H9 (cell line): ENCODE measurements at regions not wholly inside any gene's neighbourhood (a gene's known extent, or its start where the extent isn't known, plus 50 kb on each side); places are given as distances from the start of the nearest gene placed in this dataset.

Source experiments
- DNase-seq: peaks from one replicate; pipeline ENCODE4 v3.0.0-alpha.2; 2017
- H2AFZ ChIP-seq: one replicate; pipeline ENCODE4 v1.6.1; 2013; ENCODE audit warnings: mild to moderate bottlenecking, low read length, control low read depth, moderate library complexity
- H2AK5ac ChIP-seq: 2 replicates; pipeline ENCODE4 v1.6.1; 2013; ENCODE audit warnings: low read length, control low read depth, mixed read lengths; ENCODE audit not compliant: insufficient read length
- H2BK120ac ChIP-seq: one replicate; pipeline ENCODE4 v1.6.1; 2013; ENCODE audit warnings: low read depth, mild to moderate bottlenecking, low read length, control low read depth, inconsistent platforms; ENCODE audit not compliant: poor library complexity, severe bottlenecking
- H2BK12ac ChIP-seq: 2 replicates; pipeline ENCODE4 v1.6.1; 2013; ENCODE audit warnings: low read length, control low read depth, mixed read lengths, low read depth; ENCODE audit not compliant: insufficient read length
- H2BK15ac ChIP-seq: 2 replicates; pipeline ENCODE4 v1.6.1; 2013; ENCODE audit warnings: low read depth, low read length, control low read depth
- H2BK20ac ChIP-seq: one replicate; pipeline ENCODE4 v1.6.1; 2013; ENCODE audit warnings: low read depth, mild to moderate bottlenecking, low read length, control low read depth, inconsistent platforms; ENCODE audit not compliant: poor library complexity, severe bottlenecking
- H2BK5ac ChIP-seq: 2 replicates; pipeline ENCODE4 v1.6.1; 2013; ENCODE audit warnings: low read length, control low read depth, mixed read lengths; ENCODE audit not compliant: insufficient read length
- H3K14ac ChIP-seq: 2 replicates; pipeline ENCODE4 v1.6.1; 2013; ENCODE audit warnings: low read length, control low read depth; ENCODE audit not compliant: insufficient read depth
- H3K18ac ChIP-seq: 2 replicates; pipeline ENCODE4 v1.6.1; 2013; ENCODE audit warnings: low read depth, mild to moderate bottlenecking, mixed read lengths, low read length, control low read depth; ENCODE audit not compliant: insufficient read length
- H3K23ac ChIP-seq: 2 replicates; pipeline ENCODE4 v1.6.1; 2013; ENCODE audit warnings: low read length, control low read depth, mixed read lengths, low read depth; ENCODE audit not compliant: insufficient read length
- H3K23me2 ChIP-seq: 2 replicates; pipeline ENCODE4 v1.6.1; 2013; ENCODE audit warnings: low read depth, mild to moderate bottlenecking, mixed read lengths, low read length, control low read depth; ENCODE audit not compliant: insufficient read length, poor library complexity, severe bottlenecking
- H3K27ac ChIP-seq: 2 replicates; pipeline ENCODE4 v1.5.1; 2013; ENCODE audit warnings: low read length, control low read depth, mixed read lengths, low read depth; ENCODE audit not compliant: insufficient read length
- H3K27me3 ChIP-seq: 2 replicates; pipeline ENCODE4 v1.6.1; 2013; ENCODE audit warnings: low read length, control low read depth, inconsistent platforms; ENCODE audit not compliant: insufficient read depth
- H3K4ac ChIP-seq: 2 replicates; pipeline ENCODE4 v1.6.1; 2013; ENCODE audit warnings: low read depth, mild to moderate bottlenecking, control low read depth, inconsistent platforms, low read length, moderate library complexity
- H3K4me1 ChIP-seq: 2 replicates; pipeline ENCODE4 v1.6.1; 2013; ENCODE audit warnings: low read length, control low read depth, inconsistent platforms; ENCODE audit not compliant: insufficient read depth
- H3K4me2 ChIP-seq: 2 replicates; pipeline ENCODE4 v1.6.1; 2013; ENCODE audit warnings: low read length, control low read depth, mixed read lengths; ENCODE audit not compliant: insufficient read length, insufficient read depth
- H3K56ac ChIP-seq: 2 replicates; pipeline ENCODE4 v1.6.1; 2013; ENCODE audit warnings: low read depth, mild to moderate bottlenecking, mixed read lengths, low read length, control low read depth; ENCODE audit not compliant: insufficient read length
- H3K79me1 ChIP-seq: 2 replicates; pipeline ENCODE4 v1.6.1; 2013; ENCODE audit warnings: low read depth, mild to moderate bottlenecking, moderate library complexity, low read length, control low read depth, inconsistent platforms; ENCODE audit not compliant: insufficient read depth, poor library complexity, severe bottlenecking
- H3K79me2 ChIP-seq: 2 replicates; pipeline ENCODE4 v1.6.1; 2013; ENCODE audit warnings: low read length, control low read depth, inconsistent platforms; ENCODE audit not compliant: insufficient read depth
- H3K9ac ChIP-seq: 2 replicates; pipeline ENCODE4 v1.6.1; 2013; ENCODE audit warnings: low read length, control low read depth, mixed read lengths; ENCODE audit not compliant: insufficient read length; ENCODE audit errors: extremely low read depth
- H3K9me3 ChIP-seq: one replicate; pipeline ENCODE4 v1.6.1; 2013; ENCODE audit warnings: low read depth, low read length, inconsistent platforms; ENCODE audit not compliant: control insufficient read depth
- H3T11ph ChIP-seq: one replicate; pipeline ENCODE4 v1.6.1; 2013; ENCODE audit warnings: mild to moderate bottlenecking, low read length, control low read depth, inconsistent platforms
- H4K20me1 ChIP-seq: one replicate; pipeline ENCODE4 v1.6.1; 2013; ENCODE audit not compliant: control insufficient read depth, insufficient read length, insufficient read depth
- H4K5ac ChIP-seq: 2 replicates; pipeline ENCODE4 v1.6.1; 2013; ENCODE audit warnings: low read depth, mild to moderate bottlenecking, mixed read lengths, low read length, control low read depth; ENCODE audit not compliant: insufficient read length
- H4K8ac ChIP-seq: replicated peaks from 2 replicates; pipeline ENCODE4 v1.6.1; 2013; ENCODE audit warnings: low read length, control low read depth, mixed read lengths, low read depth; ENCODE audit not compliant: insufficient read length
- H4K91ac ChIP-seq: 2 replicates; pipeline ENCODE4 v1.6.1; 2013; ENCODE audit warnings: low read depth, mild to moderate bottlenecking, moderate library complexity, mixed read lengths, low read length, control low read depth; ENCODE audit not compliant: insufficient read length
- H3K27ac Mint-ChIP-seq, 3 experiments: 2 replicates in 2 of 3; 3 replicates in 1 of 3; pipeline ENCODE4 v1.8.0; 2020 to 2021; ENCODE audit warnings: mixed read lengths in 3 of 3, mild to moderate bottlenecking in 1 of 3, moderate library complexity in 1 of 3
- H3K27me3 Mint-ChIP-seq: 2 replicates; pipeline ENCODE4 v1.8.0; 2021; ENCODE audit warnings: low read depth, mild to moderate bottlenecking, moderate library complexity, mixed read lengths
- H3K36me3 Mint-ChIP-seq, 3 experiments: 2 replicates in 2 of 3; 3 replicates in 1 of 3; pipeline ENCODE4 v1.8.0; 2020 to 2021; ENCODE audit warnings: low read depth in 3 of 3, mixed read lengths in 3 of 3; ENCODE audit not compliant: insufficient read depth in 1 of 3
- H3K4me1 Mint-ChIP-seq, 2 experiments: 2 replicates each; pipeline ENCODE4 v1.8.0; 2020; ENCODE audit warnings: mixed read lengths in 2 of 2
- H3K4me3 Mint-ChIP-seq, 2 experiments: 2 replicates in 1 of 2; 3 replicates in 1 of 2; pipeline ENCODE4 v1.8.0; 2020 to 2021; ENCODE audit warnings: mild to moderate bottlenecking in 2 of 2, mixed read lengths in 2 of 2, moderate library complexity in 1 of 2
- H3K9me3 Mint-ChIP-seq, 2 experiments: 2 replicates in 1 of 2; 3 replicates in 1 of 2; pipeline ENCODE4 v1.8.0; 2020; ENCODE audit warnings: mild to moderate bottlenecking in 2 of 2, mixed read lengths in 2 of 2, moderate library complexity in 1 of 2
- CTCF ChIP-seq: fragments of 200-600 bp; sonication (generic); conservative IDR thresholded peaks from 3 replicates; pipeline ENCODE4 v1.8.0; 2021; ENCODE audit warnings: antibody characterized with exemption, mild to moderate bottlenecking
- WGBS: extraction: QIAGEN DNeasy Blood & Tissue Kit; methylation state at CpG from one replicate; pipeline ENCODE4 v1.1.7; 2013; ENCODE audit warnings: missing lambda C conversion rate, low lambda C conversion rate, mixed read lengths; ENCODE audit not compliant: insufficient read length; ENCODE audit errors: extremely low coverage; 5-methylcytosine and 5-hydroxymethylcytosine counted together

- no peak overlapping the region for H3K27ac ChIP-seq
- H3K4ac ChIP-seq: no peak overlapping the region
- H2BK12ac ChIP-seq: no peak overlapping the region
- H2AK5ac ChIP-seq: no peak overlapping the region
- no peak overlapping the region for H2AFZ ChIP-seq
- WGBS: no CpG with 5 or more reads among the region's 2 CpGs
- no peak overlapping the region for H4K5ac ChIP-seq
- H3K4me3 Mint-ChIP-seq: no peak overlapping the region
- H3K79me2 ChIP-seq: no peaks in the 10 kb centered on the region
- H4K20me1 ChIP-seq: no peaks in the 10 kb centered on the region
- H3K9ac ChIP-seq: no peak overlapping the region
- H3K18ac ChIP-seq: no peak overlapping the region
- H3K9me3 Mint-ChIP-seq: no peaks in the 10 kb centered on the region
- H3K56ac ChIP-seq: no peak overlapping the region
- no peaks in the 10 kb centered on the region for H3K36me3 Mint-ChIP-seq
- no peak overlapping the region for H3K27ac Mint-ChIP-seq
- H3K4me1 ChIP-seq: peaks cover 2% of the 10 kb centered on the region; the same call in 1 of the 2 replicates
- no peak overlapping the region for H2BK120ac ChIP-seq
- H3K27me3 ChIP-seq: no peaks in the 10 kb centered on the region
- H2BK5ac ChIP-seq: no peak overlapping the region
- H2BK15ac ChIP-seq: no peak overlapping the region
- H4K8ac ChIP-seq: no peak overlapping the region
- H3K14ac ChIP-seq: no peak overlapping the region
- H2BK20ac ChIP-seq: no peak overlapping the region
- no peaks in the 10 kb centered on the region for H3K23me2 ChIP-seq
- no peaks in the 10 kb centered on the region for H3K9me3 ChIP-seq
- H3T11ph ChIP-seq: no peak overlapping the region
- TF ChIP-seq CTCF: no peak
- no peaks in the 10 kb centered on the region for H3K79me1 ChIP-seq
- H3K27me3 Mint-ChIP-seq: no peaks in the 10 kb centered on the region
- H3K4me1 Mint-ChIP-seq: peaks cover 19 to 21% of the 10 kb centered on the region in 2 experiments
- no peak overlapping the region for H3K23ac ChIP-seq
- DNase-seq: no peak
- no peak overlapping the region for H3K4me2 ChIP-seq
- H4K91ac ChIP-seq: no peak overlapping the region
These were observed 94.5 kb upstream of the BLID start for GRCh38 chr11:122210367-122210997.
